Upper lobe of left lung (tissue), 4 donors: ENCODE measurements at regions not wholly inside any gene's neighbourhood (a gene's known extent, or its start where the extent isn't known, plus 50 kb on each side); places are given as distances from the start of the nearest gene placed in this dataset.

Source experiments
- EP300 ChIP-seq, 4 donors: sonication (generic); formaldehyde crosslinking; IDR thresholded peaks; one replicate each; pipeline ENCODE4 v1.5.1; 2017; ENCODE audit warnings: antibody characterized with exemption in 4 of 4, control low read depth in 2 of 4
- POLR2A ChIP-seq, 4 donors: fragments of 450-650 bp; IDR thresholded peaks; one replicate each; pipeline ENCODE4 v1.5.1; 2016 to 2017; ENCODE audit warnings: antibody characterized with exemption in 4 of 4, mild to moderate bottlenecking in 2 of 4
- POLR2AphosphoS5 ChIP-seq, 2 donors: sonication (generic); formaldehyde crosslinking; IDR thresholded peaks; one replicate each; pipeline ENCODE4 v1.5.1; 2017; ENCODE audit warnings: antibody characterized with exemption in 2 of 2
- TF ChIP-seq, protein P1 (sequence below), 6 experiments: fragments of 450-650 bp in 4 of 6; fragments of 200-600 bp in 2 of 6; sonication (generic) in 2 of 6; IDR thresholded peaks; one replicate each; pipeline ENCODE4 v1.5.1; 2016 to 2019; ENCODE audit warnings: antibody characterized with exemption in 6 of 6

- TF ChIP-seq, protein P1, sequence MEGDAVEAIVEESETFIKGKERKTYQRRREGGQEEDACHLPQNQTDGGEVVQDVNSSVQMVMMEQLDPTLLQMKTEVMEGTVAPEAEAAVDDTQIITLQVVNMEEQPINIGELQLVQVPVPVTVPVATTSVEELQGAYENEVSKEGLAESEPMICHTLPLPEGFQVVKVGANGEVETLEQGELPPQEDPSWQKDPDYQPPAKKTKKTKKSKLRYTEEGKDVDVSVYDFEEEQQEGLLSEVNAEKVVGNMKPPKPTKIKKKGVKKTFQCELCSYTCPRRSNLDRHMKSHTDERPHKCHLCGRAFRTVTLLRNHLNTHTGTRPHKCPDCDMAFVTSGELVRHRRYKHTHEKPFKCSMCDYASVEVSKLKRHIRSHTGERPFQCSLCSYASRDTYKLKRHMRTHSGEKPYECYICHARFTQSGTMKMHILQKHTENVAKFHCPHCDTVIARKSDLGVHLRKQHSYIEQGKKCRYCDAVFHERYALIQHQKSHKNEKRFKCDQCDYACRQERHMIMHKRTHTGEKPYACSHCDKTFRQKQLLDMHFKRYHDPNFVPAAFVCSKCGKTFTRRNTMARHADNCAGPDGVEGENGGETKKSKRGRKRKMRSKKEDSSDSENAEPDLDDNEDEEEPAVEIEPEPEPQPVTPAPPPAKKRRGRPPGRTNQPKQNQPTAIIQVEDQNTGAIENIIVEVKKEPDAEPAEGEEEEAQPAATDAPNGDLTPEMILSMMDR (IDR thresholded peaks at IDR 0.05): no peak
- TF ChIP-seq POLR2A (IDR thresholded peaks at IDR 0.05): no peak
- no peak for TF ChIP-seq EP300 (IDR thresholded peaks at IDR 0.05)
- TF ChIP-seq POLR2AphosphoS5 (IDR thresholded peaks at IDR 0.05): no peak
These were observed 63.2 kb upstream of the RPL38 start for GRCh38 chr17:74140282-74140681.
